ENCODE measurements at regions not wholly inside any gene's neighbourhood (a gene's known extent, or its start where the extent isn't known, plus 50 kb on each side); places are given as distances from the start of the nearest gene placed in this dataset.

GRCh38 chr6:91480402-91480801 lies 893.5 kb upstream of the MAP3K7 start:
- H3K4me2 ChIP-seq, result no peak overlapping the region
- no peaks in the 10 kb centered on the region for H3K36me3 ChIP-seq (replicated peaks; ENCODE audit: insufficient read depth, low read depth)
- no peak overlapping the region for H2AFZ ChIP-seq
- DNase-seq (ENCODE audit: low spot score), result no peak
- no peaks in the 10 kb centered on the region for H3K27me3 ChIP-seq
- H3K4me1 ChIP-seq (ENCODE audit: insufficient read depth), result peaks cover 3% of the 10 kb centered on the region
- no peaks in the 10 kb centered on the region for H4K20me1 ChIP-seq (ENCODE audit: insufficient read depth, poor library complexity, severe bottlenecking)
- no peaks in the 10 kb centered on the region for H3K9me3 ChIP-seq (ENCODE audit: low read depth)
- no peaks in the 10 kb centered on the region for H3K79me2 ChIP-seq
- H3K9me2 ChIP-seq (replicated peaks; ENCODE audit: insufficient read depth), result no peaks in the 10 kb centered on the region
- TF ChIP-seq EZH2 (IDR thresholded peaks at IDR 0.05; ENCODE audit: borderline replicate concordance), result no peak
- no peak overlapping the region for H3K27ac ChIP-seq
- H3K4me3 ChIP-seq, result no peak overlapping the region
- WGBS (ENCODE audit: low lambda C conversion rate, missing lambda C conversion rate), result 67% methylated on average over 1 of the region's 1 CpG

- Histone ChIP-seq H2AFZ (no peak overlapping the region), H3K79me2 (no peaks in the 10 kb centered on the region), H3K9me3 (ENCODE audit: low read depth) (no peaks in the 10 kb centered on the region), H3K9me2 (replicated peaks; ENCODE audit: insufficient read depth) (no peaks in the 10 kb centered on the region), H4K20me1 (ENCODE audit: insufficient read depth, poor library complexity, severe bottlenecking) (no peaks in the 10 kb centered on the region), H3K36me3 (replicated peaks; ENCODE audit: insufficient read depth, low read depth) (no peaks in the 10 kb centered on the region), H3K27me3 (no peaks in the 10 kb centered on the region), H3K4me1 (ENCODE audit: insufficient read depth) (peaks cover 1% of the 10 kb centered on the region), H3K4me3 (no peak overlapping the region), H3K4me2 (no peak overlapping the region), H3K27ac (no peak overlapping the region)
- TF ChIP-seq EZH2 (IDR thresholded peaks at IDR 0.05; ENCODE audit: borderline replicate concordance) (no peak), EZH2phosphoT487 (IDR thresholded peaks at IDR 0.05; ENCODE audit: low read depth, severe bottlenecking, unreplicated experiment) (no peak), CTCF (IDR thresholded peaks at IDR 0.05; ENCODE audit: poor library complexity) (no peak)
- 95% methylated on average over 6 of the region's 6 CpGs for WGBS (ENCODE audit: low lambda C conversion rate, missing lambda C conversion rate)
- no peak for DNase-seq (ENCODE audit: low spot score)
Measured at GRCh38 chr6:91477688-91478087, 890.8 kb upstream of the MAP3K7 start.

DNA sequence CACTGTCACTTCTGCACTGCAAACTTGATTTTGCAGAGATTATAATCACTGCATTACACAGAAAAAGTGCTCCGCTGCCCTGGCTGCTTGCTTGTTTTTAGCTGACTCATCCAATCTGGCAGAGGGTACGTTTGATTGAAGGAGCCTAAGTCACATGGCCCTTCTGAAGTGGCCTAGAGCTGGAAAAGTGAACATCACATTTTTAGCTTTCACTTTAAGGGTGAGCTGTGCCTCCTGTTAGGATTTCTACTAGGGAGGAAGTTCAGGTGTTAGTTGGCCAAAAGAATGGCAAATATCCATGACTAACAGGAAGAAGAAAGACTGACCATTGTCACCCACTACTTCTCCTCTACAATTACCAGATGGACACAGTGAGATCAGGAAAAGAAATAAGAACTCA lies 889.1 kb upstream of the MAP3K7 start:
- Histone ChIP-seq H3K4me2 (no peak overlapping the region), H2AFZ (peak overlapping the region; percentile 31), H3K36me3 (replicated peaks; ENCODE audit: insufficient read depth, low read depth) (no peaks in the 10 kb centered on the region), H3K79me2 (no peaks in the 10 kb centered on the region), H3K9me2 (replicated peaks; ENCODE audit: insufficient read depth) (no peaks in the 10 kb centered on the region), H4K20me1 (ENCODE audit: insufficient read depth, poor library complexity, severe bottlenecking) (no peaks in the 10 kb centered on the region), H3K4me3 (no peak overlapping the region), H3K9me3 (ENCODE audit: low read depth) (no peaks in the 10 kb centered on the region), H3K4me1 (ENCODE audit: insufficient read depth) (no peaks in the 10 kb centered on the region), H3K27me3 (no peaks in the 10 kb centered on the region), H3K27ac (no peak overlapping the region)
- DNase-seq (ENCODE audit: low spot score), result peak; percentile 34
- no peak for TF ChIP-seq EZH2phosphoT487 (IDR thresholded peaks at IDR 0.05; ENCODE audit: low read depth, severe bottlenecking, unreplicated experiment)
- no peak for TF ChIP-seq EZH2 (IDR thresholded peaks at IDR 0.05; ENCODE audit: borderline replicate concordance)
- TF ChIP-seq CTCF (IDR thresholded peaks at IDR 0.05; ENCODE audit: poor library complexity), result no peak
- WGBS (ENCODE audit: low lambda C conversion rate, missing lambda C conversion rate), result 36% methylated on average over 2 of the region's 2 CpGs

GRCh38 chr6:91465393-91465792 lies 878.5 kb upstream of the MAP3K7 start:
- Histone ChIP-seq H2AFZ (no peak overlapping the region), H3K4me3 (no peak overlapping the region), H3K27me3 (no peaks in the 10 kb centered on the region), H3K9me3 (ENCODE audit: low read depth) (no peaks in the 10 kb centered on the region), H3K9me2 (replicated peaks; ENCODE audit: insufficient read depth) (no peaks in the 10 kb centered on the region), H3K36me3 (replicated peaks; ENCODE audit: insufficient read depth, low read depth) (no peaks in the 10 kb centered on the region), H3K4me2 (no peak overlapping the region), H4K20me1 (ENCODE audit: insufficient read depth, poor library complexity, severe bottlenecking) (no peaks in the 10 kb centered on the region), H3K27ac (no peak overlapping the region), H3K4me1 (ENCODE audit: insufficient read depth) (no peaks in the 10 kb centered on the region), H3K79me2 (no peaks in the 10 kb centered on the region)
- DNase-seq (ENCODE audit: low spot score), result no peak
- TF ChIP-seq EZH2phosphoT487 (IDR thresholded peaks at IDR 0.05; ENCODE audit: low read depth, severe bottlenecking, unreplicated experiment) (no peak), CTCF (IDR thresholded peaks at IDR 0.05; ENCODE audit: poor library complexity) (no peak), EZH2 (IDR thresholded peaks at IDR 0.05; ENCODE audit: borderline replicate concordance) (no peak)
- 86% methylated on average over 3 of the region's 3 CpGs for WGBS (ENCODE audit: low lambda C conversion rate, missing lambda C conversion rate)

All from hepatocyte (in vitro differentiated cells).